RWPE1 (cell line): ENCODE measurements at regions not wholly inside any gene's neighbourhood (a gene's known extent, or its start where the extent isn't known, plus 50 kb on each side); places are given as distances from the start of the nearest gene placed in this dataset.

Experiments used
- CTCF ChIA-PET: fragments of 350-600 bp; sonication (Branson Sonifier 250); formaldehyde crosslinking; extraction: SDS; loops from one replicate; lab custom pipeline; 2021; lab: Yijun Ruan, JAX
- POLR2A ChIA-PET: fragments of 400-600 bp; formaldehyde crosslinking; extraction: SDS; loops from one replicate; lab custom pipeline; 2020; ENCODE audit warnings: antibody characterized with exemption; ENCODE audit not compliant: low non-redundant PET; lab: Yijun Ruan, JAX
- DNase-seq: peaks from one replicate; pipeline ENCODE4 v3.0.0; 2012; ENCODE audit warnings: low spot score
- H3K27ac ChIP-seq: fragments of 450-650 bp; 2 replicates; pipeline ENCODE4 v1.5.1; 2017
- TF ChIP-seq, protein P1 (sequence below): fragments of 450-650 bp; conservative IDR thresholded peaks from 2 replicates; pipeline ENCODE4 v1.5.1; 2017; ENCODE audit warnings: low read depth, mild to moderate bottlenecking

DNA sequence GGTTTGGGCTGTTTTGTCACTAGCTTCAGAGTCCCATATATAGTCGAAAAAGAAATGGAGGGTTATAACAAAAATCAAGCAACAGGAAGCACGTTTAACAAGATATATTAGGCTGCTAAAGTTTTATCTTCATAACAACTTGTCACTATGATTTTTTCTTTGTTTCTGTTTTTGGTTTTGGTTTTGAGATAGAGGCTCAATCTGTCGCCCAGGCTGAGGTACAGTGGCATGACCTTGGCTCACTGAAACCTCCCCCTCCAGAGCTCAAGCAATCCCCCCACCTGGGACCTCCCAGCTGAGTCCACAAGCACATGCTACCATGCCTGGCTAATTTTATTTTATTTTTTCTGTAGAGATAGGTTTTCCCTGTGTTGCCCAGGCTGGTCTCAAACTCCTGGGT is 2664.4 kb downstream of the ARAP2 start:
- ChIA-PET CTCF (no interaction called here), POLR2A (no interaction called here)
- no peak overlapping the region for H3K27ac ChIP-seq
- TF ChIP-seq, protein P1, sequence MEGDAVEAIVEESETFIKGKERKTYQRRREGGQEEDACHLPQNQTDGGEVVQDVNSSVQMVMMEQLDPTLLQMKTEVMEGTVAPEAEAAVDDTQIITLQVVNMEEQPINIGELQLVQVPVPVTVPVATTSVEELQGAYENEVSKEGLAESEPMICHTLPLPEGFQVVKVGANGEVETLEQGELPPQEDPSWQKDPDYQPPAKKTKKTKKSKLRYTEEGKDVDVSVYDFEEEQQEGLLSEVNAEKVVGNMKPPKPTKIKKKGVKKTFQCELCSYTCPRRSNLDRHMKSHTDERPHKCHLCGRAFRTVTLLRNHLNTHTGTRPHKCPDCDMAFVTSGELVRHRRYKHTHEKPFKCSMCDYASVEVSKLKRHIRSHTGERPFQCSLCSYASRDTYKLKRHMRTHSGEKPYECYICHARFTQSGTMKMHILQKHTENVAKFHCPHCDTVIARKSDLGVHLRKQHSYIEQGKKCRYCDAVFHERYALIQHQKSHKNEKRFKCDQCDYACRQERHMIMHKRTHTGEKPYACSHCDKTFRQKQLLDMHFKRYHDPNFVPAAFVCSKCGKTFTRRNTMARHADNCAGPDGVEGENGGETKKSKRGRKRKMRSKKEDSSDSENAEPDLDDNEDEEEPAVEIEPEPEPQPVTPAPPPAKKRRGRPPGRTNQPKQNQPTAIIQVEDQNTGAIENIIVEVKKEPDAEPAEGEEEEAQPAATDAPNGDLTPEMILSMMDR: no peak
- DNase-seq: no peak

DNA sequence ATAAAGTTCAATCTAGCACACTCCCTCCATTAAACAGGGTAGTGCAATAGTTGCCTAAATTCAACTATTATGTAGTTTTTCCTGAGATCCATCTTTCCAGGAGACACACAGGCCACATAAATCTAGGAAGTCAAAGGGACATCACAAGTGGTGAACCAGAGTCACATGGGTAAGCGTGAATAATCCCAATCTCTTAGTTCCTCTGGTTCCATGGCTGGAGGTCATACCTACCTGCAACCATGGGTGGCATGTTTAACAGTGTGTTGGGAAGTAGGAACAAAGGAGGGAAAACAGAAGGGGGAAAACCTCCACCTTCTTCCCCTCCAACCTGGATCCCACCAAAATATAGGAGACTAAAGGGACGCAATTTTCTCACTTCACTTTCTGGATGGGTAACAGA is 2651.6 kb downstream of the ARAP2 start:
- DNase-seq: no peak
- H3K27ac ChIP-seq: no peak overlapping the region
- TF ChIP-seq, protein P1: no peak
- ChIA-PET POLR2A (no interaction called here), CTCF (no interaction called here)

GRCh38 chr4:33606951-33607350 is 2637.4 kb downstream of the ARAP2 start:
- H3K27ac ChIP-seq: no peak overlapping the region
- no peak for DNase-seq
- POLR2A ChIA-PET: no interaction called here
- TF ChIP-seq, protein P1: no peak
- CTCF ChIA-PET: no interaction called here

DNA sequence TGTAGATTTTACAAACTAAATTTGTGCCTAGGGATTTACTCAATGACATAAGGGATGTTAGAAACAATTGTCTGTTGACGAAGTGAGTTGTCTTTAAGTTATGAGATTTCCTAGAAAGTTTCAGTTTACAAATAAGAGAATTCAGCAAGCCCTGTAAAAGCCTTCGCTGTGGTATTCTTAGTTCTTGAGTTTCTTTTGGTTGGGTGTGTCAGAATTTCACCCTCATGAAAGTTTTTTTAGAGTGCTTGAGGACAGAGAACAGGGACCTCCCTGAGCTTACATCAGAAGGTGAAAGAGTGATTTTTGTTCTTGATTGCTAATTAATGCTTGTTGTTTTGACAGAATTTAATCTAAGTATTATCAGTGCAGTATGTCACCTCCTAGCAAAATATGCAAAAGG is 2628.2 kb downstream of the ARAP2 start:
- no peak overlapping the region for H3K27ac ChIP-seq
- ChIA-PET POLR2A (no interaction called here), CTCF (no interaction called here)
- no peak for DNase-seq
- TF ChIP-seq, protein P1: no peak

DNA sequence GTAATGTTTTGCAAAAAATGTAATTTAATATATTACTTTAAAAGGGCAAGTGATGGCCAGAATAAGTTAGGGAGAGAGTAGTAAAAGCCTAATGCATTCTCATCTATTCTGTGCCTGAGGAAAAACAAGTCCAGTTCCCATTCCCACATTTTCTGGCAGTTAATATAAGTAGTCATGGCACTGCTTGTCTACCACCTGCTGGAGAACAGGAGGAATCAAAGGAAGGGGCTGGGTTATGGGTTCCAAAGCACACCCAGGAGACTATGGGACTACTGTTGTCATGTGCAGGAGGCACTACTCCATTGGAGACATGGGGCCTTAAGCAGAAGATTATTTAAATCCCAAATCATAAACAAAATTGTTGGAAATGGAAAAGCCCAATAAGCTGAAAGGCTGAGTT is 2618.6 kb downstream of the ARAP2 start:
- no peak overlapping the region for H3K27ac ChIP-seq
- no peak for DNase-seq
- POLR2A ChIA-PET: no interaction called here
- CTCF ChIA-PET: no interaction called here
- TF ChIP-seq, protein P1: no peak

- POLR2A ChIA-PET: no interaction called here
- CTCF ChIA-PET: no interaction called here
- TF ChIP-seq, protein P1: no peak
- H3K27ac ChIP-seq: no peak overlapping the region
- DNase-seq: no peak
Observed at GRCh38 chr4:33626221-33626620, 2618.1 kb downstream of the ARAP2 start.

DNA sequence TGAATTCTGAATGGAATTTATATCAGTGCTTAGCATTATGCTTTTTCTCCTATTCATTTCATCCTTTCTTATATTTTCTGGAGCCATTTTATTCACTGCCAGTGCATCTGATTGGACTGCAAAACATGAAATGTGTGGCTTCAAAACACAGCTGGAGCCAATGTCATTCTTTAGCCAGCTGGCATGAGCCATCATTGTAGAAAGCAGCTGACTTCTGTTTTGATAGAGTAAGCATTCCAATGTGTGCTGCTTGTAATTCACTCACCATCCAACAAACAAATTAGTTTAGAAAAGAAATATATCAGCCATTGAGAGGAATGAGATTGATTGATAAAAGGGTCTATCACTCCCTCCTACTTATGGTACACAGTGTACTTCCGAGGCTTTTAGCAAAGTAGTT is 2616.0 kb downstream of the ARAP2 start:
- ChIA-PET POLR2A (no interaction called here), CTCF (no interaction called here)
- TF ChIP-seq, protein P1: no peak
- DNase-seq: no peak
- no peak overlapping the region for H3K27ac ChIP-seq
